ENCODE measurements at regions not wholly inside any gene's neighbourhood (a gene's known extent, or its start where the extent isn't known, plus 50 kb on each side); places are given as distances from the start of the nearest gene placed in this dataset.
"Not testable (repeated sequence)": the region's sequence is repeated elsewhere in the genome, so short reads cannot be mapped to it uniquely, and the experiment has no call there.

- DNase-seq: not testable (repeated sequence)
These were observed 663.2 kb upstream of the BCHE start for GRCh38 chr3:166500420-166500819.

- DNase-seq: no peak
These were observed 662.4 kb upstream of the BCHE start for GRCh38 chr3:166499636-166500035.

DNA sequence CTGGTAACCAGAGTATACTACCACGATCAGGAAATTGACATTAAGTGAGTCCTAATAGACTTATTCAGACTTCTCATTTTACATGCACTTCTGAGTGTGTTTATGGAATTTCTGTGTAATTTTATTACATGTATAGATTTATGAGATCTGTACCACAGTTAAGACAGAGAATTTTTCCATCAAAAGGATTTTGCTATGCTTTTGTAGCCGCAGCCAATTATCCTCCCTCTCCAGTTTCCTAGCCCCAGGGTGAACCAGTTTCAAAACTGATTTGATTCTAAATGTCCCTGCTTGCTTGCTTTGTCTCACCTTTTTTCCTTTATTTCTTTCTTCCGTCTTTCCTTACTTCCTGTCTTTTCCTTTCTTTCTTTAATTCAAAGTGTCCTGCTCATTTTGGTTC lies 661.2 kb upstream of the BCHE start:
- DNase-seq: no peak

DNA sequence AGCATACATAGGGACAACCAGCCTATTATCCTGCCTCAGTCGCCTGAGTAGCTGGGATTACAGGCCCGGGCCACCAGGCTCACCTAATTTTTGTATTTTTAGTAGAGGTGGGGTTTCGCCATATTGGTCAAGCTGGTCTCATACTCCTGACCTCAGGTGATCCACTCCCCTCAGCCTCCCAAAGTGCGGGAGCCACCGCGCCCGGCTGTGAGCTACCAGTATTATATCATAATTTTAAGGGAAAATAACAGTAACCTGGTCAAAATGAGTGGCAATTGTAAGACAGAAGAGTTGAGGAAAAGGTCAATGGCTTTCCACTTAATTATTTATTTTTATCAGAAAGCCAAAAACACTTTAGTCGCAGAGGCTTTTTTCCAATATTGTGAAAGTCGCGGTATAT lies 652.6 kb upstream of the BCHE start:
- DNase-seq: no peak

DNA sequence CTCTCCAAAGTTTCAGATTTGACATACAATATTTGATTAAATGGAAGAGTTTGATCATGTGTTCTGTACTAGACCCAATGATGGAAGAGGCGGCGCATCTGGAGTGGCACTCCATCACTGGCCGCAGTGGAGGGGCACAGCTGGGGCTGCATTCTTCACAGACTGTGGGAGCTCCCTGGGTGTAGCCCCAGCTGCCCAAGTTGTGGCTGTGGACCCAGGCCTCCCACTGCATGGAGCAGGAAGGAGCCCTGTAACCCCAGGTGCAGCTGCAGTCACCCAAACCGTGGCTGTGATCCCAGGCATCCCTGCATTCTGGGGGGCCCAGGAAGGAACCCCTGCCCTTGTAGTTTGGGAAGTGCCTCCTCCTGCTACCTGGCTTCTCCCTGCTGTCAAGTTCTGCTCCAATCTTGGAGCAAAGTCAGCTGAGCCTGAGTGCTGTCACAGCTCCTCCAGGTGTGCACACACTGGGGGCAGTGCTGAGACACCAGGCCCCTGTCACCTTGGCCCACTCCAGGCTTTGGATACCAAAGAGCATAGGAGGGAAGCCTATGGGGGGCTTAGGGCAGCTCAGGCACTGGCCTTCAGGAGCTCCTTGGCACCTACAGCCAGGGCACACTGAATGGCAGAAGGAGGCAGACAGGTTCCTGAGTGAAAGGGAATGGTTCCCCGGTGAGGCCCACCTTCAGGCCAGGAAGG lies 651.9 kb upstream of the BCHE start:
- DNase-seq: no peak

GRCh38 chr3:166484470-166484869 lies 647.2 kb upstream of the BCHE start:
- DNase-seq: no peak

- no peak for DNase-seq
These were observed 644.1 kb upstream of the BCHE start for GRCh38 chr3:166481340-166481739.

GRCh38 chr3:166478356-166478755 lies 641.1 kb upstream of the BCHE start:
- no peak for DNase-seq

DNA sequence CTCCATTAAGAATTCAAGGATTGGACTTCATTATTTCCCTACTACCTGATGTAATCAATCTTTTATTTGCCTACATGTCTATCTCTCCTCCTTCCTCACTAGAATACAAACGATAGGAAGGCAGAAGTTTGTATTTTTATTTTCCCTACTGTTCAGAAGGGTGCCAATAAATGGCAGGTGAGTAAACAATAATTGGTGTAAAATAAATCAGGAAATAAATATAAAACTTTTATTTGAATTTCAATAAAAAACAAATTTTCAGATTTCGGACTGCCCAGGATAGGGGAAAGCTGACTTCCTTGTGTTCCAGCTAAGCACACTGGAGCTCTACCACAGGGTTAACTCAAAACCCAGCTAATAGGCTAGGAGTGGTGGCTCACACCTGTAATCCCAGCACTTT lies 636.3 kb upstream of the BCHE start:
- DNase-seq: no peak

- no peak for DNase-seq
These were observed 634.8 kb upstream of the BCHE start for GRCh38 chr3:166472015-166472414.

DNA sequence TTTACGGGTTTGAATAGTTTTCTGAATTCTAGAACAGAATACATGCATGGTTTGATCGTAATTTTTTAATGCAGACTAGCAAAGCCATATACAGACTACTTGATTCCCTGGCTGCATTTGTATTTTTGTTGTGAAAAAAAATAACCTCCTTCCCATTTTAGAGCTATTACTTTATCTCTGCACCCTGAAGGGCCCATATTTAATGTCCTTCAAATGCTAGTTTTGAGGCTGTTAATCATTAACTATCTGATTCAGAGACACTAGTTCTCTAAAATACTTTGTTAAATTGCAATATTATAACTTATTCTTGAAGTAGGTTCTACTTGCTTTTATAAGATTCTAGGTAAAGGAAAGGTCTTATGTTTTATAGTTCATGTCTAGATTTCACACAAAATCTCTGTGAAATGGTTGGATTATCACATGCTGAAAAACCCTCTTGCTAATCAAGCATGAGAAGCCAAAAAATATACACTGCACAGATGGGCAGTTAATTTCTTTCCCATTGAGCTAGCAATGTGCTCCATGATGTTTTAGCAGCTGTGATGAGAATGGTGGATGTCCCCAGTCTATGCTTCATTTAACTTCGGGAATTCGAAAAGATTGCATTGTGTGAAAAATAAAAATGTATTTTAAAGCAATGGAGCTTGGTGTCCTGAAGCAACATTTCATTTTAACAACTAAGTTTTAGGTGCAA lies 634.0 kb upstream of the BCHE start:
- no peak for DNase-seq

- DNase-seq: no peak
These were observed 625.8 kb upstream of the BCHE start for GRCh38 chr3:166462891-166463470.

GRCh38 chr3:166461626-166462025 lies 624.4 kb upstream of the BCHE start:
- DNase-seq: no peak

DNA sequence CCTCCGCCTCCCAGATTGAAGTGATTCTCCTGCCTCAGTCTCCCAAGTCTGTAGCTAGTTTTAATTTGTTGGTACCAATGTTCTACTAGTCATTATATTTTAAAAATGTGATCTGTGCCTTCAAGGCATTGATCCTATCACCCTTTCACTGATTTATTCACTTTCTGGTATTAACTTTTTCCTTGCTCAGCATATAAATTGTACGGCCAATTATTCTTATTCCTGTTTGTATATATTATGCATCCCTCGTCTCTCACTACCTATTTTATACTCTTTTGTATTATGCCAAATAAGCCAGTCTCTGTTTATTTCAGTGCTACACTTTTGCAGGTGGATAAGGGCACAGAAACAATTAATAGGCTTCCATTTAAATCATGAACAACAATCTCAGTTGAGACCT lies 620.2 kb upstream of the BCHE start:
- no peak for DNase-seq

GRCh38 chr3:166456286-166456685 lies 619.1 kb upstream of the BCHE start:
- no peak for DNase-seq

DNA sequence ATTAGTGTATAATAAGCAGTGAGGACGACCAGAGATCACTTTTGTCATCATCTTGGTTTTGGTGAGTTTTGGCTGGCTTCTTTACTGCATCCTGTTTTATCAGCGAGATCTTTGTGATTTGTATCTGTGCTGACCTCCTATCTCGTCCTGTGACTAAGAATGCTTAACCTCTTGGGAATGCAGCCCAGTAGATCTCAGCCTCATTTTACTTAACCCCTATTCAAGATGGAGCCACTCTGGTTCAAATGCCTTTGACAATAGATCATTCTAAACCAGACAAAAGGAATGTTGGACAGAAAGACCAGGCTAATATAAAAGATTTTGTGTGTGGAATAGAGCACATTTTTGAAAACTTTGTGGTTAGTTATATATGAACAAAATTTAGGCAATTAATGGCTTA lies 618.5 kb upstream of the BCHE start:
- no peak for DNase-seq

DNA sequence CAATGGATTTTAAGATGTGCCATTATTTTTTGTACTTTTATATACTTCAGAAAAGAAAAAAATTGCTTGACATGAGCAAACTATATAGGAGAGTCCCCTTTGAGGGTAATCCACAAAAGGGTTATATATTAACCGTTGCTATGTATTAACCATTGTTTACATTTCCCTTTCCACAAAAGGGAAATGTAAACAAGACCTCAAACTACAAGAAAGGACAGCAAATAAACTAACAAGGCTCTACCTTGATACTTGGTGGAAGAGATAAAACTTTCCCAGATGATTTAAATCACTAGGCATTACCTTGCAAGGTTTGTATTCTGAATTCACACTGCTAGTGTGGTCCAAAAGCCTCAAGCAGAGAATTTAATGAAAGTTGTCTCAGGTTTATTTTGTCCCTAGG lies 616.3 kb upstream of the BCHE start:
- DNase-seq: no peak

- no peak for DNase-seq
These were observed 614.8 kb upstream of the BCHE start for GRCh38 chr3:166451997-166452396.

DNA sequence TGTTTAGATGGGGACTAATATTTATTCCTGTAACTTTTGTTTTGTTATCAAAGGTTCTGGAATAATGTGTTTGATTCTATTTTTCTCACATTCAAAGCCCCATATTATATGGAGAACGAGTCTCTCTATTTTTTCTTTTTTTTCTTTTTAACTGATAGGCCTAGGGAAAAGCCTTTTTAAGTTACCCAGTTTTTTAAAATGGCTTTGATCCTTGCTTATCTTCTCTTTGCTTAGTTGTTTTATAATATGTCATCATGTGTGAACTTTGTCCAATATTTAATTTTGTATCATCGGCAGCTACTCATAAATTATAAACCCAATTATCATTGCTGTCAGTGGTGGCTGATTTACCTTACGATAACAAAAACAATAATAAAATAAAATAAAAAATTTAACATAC lies 610.3 kb upstream of the BCHE start:
- no peak for DNase-seq

- DNase-seq: no peak
These were observed 609.8 kb upstream of the BCHE start for GRCh38 chr3:166446986-166447385.

DNA sequence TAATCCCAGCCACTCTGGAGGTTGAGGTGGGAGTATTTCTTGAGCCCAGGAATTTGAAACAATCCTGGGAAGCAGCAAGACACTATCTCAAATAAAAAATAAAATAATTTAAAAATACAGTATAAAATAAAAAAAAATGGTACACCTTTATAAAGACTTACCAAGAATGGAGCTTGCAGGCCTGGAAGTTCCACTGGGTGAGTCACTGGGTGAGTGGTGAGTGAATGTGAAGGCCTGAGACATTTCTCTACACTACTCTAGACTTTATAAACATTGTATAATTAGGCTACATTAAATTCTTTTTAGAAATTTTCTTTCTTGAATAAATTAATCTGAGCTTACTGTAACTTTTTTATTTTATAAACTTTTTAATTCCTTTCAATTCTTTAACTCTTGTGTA lies 609.1 kb upstream of the BCHE start:
- no peak for DNase-seq

DNA sequence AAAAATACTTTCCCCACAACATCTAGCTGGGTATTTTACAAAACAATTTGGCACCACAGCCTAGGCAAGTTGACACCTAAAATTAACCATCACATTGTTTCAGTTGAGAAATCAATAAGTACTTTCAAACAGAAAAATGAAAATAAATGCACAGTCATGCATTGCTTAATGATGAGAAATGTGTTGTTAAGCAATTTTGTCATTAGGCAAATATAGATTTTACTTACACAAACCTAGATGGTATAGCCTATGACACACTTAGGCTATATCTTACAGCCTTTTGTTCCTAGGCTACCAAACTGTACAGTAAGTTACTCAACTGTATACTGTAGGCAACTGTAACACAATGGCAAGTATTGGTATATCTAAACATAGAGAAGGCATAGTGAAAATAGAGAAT lies 608.6 kb upstream of the BCHE start:
- DNase-seq: no peak

GRCh38 chr3:166444756-166445155 lies 607.5 kb upstream of the BCHE start:
- DNase-seq: peak; percentile 53

GRCh38 chr3:166444336-166444735 lies 607.1 kb upstream of the BCHE start:
- no peak for DNase-seq

Measured in NCI-H1105 treated with DMSO at 0.1 percent for 48 hours (cell line).